ENCODE measurements at regions not wholly inside any gene's neighbourhood (a gene's known extent, or its start where the extent isn't known, plus 50 kb on each side); places are given as distances from the start of the nearest gene placed in this dataset.

DNA sequence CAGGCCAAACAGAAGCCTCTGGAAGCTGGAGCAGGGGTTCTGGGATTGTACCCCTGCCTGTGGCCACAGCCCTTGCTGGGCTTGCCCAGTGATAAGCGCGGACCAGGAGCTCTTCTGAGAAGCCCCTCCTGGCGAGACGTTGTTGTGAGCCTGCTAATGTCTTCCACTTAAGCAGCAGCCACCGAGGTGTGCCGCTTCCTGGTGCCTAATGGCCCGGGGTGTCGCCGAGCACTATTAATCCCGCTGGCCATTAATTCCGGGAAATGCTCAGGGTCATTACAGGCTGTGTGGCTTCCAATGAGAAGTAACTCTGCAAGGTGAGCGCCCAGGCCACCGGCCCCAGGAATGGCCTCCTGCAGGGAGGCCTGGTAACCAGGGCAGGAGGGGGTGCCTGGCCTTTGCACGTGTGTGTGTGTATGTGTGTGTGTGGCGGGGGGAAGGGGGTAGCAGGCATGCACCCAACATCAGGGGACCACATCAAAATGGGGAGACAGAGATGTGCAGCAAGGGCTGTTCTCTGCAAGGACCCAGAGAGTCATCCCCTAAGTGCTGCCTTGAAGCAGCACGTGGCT lies 175.0 kb downstream of the URI1 start:
- Mint-ChIP-seq H3K27me3 (ENCODE audit: unreplicated experiment) (no peaks in the 10 kb centered on the region), H3K9me3 (ENCODE audit: unreplicated experiment) (peaks cover 5% of the 10 kb centered on the region), H3K4me3 (ENCODE audit: unreplicated experiment) (no peak overlapping the region), H3K4me1 (ENCODE audit: low read depth, unreplicated experiment) (no peaks in the 10 kb centered on the region), H3K27ac (ENCODE audit: unreplicated experiment) (no peak overlapping the region), H3K36me3 (ENCODE audit: unreplicated experiment) (no peaks in the 10 kb centered on the region)
- no peak for TF ChIP-seq CTCF (IDR thresholded peaks at IDR 0.05; ENCODE audit: partially characterized antibody, unreplicated experiment)
- DNase-seq, result peak; percentile 36

DNA sequence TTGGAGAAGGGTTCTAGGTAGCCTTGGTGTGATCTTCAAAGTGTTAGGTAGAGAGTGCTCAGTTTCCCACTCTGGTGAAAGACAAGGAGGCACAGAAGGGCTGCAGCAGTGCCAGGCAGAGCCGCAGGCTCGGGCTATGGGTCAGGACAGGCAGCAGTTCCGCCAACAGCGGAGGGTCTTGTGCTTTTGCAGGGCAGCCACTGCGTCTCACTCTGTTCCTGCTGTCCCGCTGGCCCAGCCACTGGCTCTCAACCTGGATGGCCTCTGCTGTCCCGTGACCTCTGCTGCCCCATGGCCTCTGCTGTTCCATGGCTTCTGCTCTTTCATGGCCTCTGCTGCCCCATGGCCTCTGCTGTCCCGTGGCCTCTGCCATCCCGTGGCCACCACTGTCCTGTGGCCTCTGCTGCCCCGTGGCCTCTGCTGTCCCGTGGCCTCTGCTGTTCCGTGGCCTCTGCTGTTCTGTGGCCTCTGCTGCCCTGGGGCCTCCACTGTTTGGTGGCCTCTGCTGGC lies 175.7 kb downstream of the URI1 start:
- Mint-ChIP-seq H3K9me3 (ENCODE audit: unreplicated experiment) (peaks cover 5% of the 10 kb centered on the region), H3K27me3 (ENCODE audit: unreplicated experiment) (no peaks in the 10 kb centered on the region), H3K27ac (ENCODE audit: unreplicated experiment) (no peak overlapping the region), H3K4me1 (ENCODE audit: low read depth, unreplicated experiment) (no peaks in the 10 kb centered on the region), H3K4me3 (ENCODE audit: unreplicated experiment) (no peak overlapping the region), H3K36me3 (ENCODE audit: unreplicated experiment) (no peaks in the 10 kb centered on the region)
- no peak for TF ChIP-seq CTCF (IDR thresholded peaks at IDR 0.05; ENCODE audit: partially characterized antibody, unreplicated experiment)
- no peak for DNase-seq

DNA sequence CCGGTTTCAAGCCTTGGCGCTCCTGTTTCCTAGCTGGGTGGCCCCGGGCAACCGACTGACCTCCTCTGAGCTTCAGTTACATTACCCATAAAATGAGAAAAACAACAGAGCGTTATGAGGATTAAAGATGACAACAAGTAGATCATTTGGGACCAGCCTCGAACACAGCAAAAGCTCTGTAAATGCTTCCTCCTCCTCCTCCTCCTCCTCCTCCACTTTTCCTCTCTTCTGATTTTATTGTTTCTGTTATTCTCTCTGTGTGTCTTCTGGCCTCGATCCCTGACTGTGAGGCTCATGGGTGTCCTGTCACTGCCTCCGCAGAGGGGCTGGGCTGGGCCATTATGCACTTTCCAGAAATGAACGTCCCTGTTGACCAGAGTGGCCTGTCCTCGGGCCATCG lies 176.2 kb downstream of the URI1 start:
- H3K27ac Mint-ChIP-seq (ENCODE audit: unreplicated experiment), result no peak overlapping the region
- no peak for TF ChIP-seq CTCF (IDR thresholded peaks at IDR 0.05; ENCODE audit: partially characterized antibody, unreplicated experiment)
- H3K27me3 Mint-ChIP-seq (ENCODE audit: unreplicated experiment), result no peaks in the 10 kb centered on the region
- DNase-seq, result no peak
- H3K4me1 Mint-ChIP-seq (ENCODE audit: low read depth, unreplicated experiment), result no peaks in the 10 kb centered on the region
- no peak overlapping the region for H3K4me3 Mint-ChIP-seq (ENCODE audit: unreplicated experiment)
- H3K36me3 Mint-ChIP-seq (ENCODE audit: unreplicated experiment), result no peaks in the 10 kb centered on the region
- peaks cover 5% of the 10 kb centered on the region for H3K9me3 Mint-ChIP-seq (ENCODE audit: unreplicated experiment)

DNA sequence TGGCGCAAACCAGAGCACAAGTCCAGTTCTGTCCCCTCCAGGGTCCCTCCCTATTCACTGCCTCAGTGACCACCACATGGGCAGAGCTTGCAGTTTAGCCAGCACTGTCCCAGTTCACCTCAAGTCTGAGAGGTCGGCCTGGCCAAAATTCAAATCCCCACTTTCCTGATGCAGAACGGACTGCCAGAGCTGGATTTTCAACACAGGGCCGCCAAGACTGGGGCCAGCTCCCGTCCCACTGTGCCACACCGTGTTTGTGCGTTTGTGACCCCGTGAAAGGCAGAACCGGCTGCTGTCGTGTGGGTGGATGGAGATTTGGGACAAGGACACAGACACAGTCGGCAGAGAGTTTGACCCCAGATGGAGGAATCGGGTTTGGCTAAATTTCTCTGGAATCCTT lies 176.7 kb downstream of the URI1 start:
- no peak for DNase-seq
- no peak overlapping the region for H3K27ac Mint-ChIP-seq (ENCODE audit: unreplicated experiment)
- no peak overlapping the region for H3K4me3 Mint-ChIP-seq (ENCODE audit: unreplicated experiment)
- H3K27me3 Mint-ChIP-seq (ENCODE audit: unreplicated experiment), result no peaks in the 10 kb centered on the region
- no peaks in the 10 kb centered on the region for H3K36me3 Mint-ChIP-seq (ENCODE audit: unreplicated experiment)
- no peaks in the 10 kb centered on the region for H3K4me1 Mint-ChIP-seq (ENCODE audit: low read depth, unreplicated experiment)
- no peak for TF ChIP-seq CTCF (IDR thresholded peaks at IDR 0.05; ENCODE audit: partially characterized antibody, unreplicated experiment)
- peaks cover 6% of the 10 kb centered on the region for H3K9me3 Mint-ChIP-seq (ENCODE audit: unreplicated experiment)

DNA sequence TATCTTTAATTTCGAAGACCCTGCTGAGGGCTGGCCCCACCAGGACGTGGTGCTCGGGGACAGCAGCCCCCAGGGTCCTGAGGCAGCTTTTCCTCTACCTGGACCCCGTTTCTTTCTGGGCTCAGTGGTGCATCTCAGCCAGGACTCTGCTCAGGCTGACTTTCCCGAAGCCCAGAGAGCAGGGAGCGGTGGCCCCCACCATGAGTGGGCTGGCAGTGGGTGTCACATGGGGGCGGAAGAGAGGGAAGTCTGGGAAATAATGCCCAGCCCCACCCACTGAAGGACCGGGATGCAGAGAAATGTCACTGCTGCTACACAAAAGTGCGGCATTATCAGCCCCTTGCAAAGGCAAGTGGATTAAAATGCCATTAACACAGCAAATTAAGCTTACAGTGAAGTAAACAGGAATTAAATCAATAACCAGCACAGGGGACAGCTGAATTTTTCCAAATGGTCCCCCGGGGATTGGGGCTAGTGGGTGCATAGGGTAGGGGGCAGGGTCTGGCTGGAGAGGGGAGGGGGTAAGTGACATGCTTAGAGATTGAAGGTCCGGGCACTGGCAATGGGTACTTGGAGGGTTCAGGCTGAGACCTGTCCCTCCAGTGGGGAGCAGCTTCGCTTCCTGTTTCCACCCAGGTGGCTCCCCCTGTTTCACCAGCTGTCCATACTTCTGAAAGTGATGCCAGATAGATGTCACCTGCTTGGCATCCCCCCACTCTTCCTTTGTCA lies 177.3 kb downstream of the URI1 start:
- H3K36me3 Mint-ChIP-seq (ENCODE audit: unreplicated experiment), result no peaks in the 10 kb centered on the region
- H3K27ac Mint-ChIP-seq (ENCODE audit: unreplicated experiment), result no peak overlapping the region
- H3K27me3 Mint-ChIP-seq (ENCODE audit: unreplicated experiment), result no peaks in the 10 kb centered on the region
- peaks cover 7% of the 10 kb centered on the region for H3K9me3 Mint-ChIP-seq (ENCODE audit: unreplicated experiment)
- no peak for DNase-seq
- no peak for TF ChIP-seq CTCF (IDR thresholded peaks at IDR 0.05; ENCODE audit: partially characterized antibody, unreplicated experiment)
- H3K4me3 Mint-ChIP-seq (ENCODE audit: unreplicated experiment), result no peak overlapping the region
- no peaks in the 10 kb centered on the region for H3K4me1 Mint-ChIP-seq (ENCODE audit: low read depth, unreplicated experiment)
